ENCODE measurements at regions not wholly inside any gene's neighbourhood (a gene's known extent, or its start where the extent isn't known, plus 50 kb on each side); places are given as distances from the start of the nearest gene placed in this dataset.

DNA sequence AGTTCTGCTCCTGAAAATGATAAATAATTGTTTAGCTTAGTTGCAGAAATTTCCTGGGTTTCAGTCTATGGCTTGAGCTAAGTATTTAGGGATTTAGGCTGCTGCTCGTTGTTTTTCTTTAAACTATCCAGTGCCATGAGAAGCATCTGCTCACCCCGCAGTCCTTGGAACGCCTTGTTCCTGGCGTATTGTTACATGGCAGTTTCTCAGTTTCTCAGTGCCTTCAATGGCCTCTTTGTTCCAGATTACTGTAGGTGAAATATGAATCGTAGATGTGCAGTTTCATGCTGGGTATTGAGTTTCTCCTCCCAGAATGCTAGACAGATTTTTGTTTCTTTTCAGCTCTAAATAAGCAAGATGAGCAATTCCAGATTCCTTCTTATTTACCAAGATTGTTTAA is 269.5 kb upstream of the GBE1 start:
- TF ChIP-seq SIN3A (IDR thresholded peaks at IDR 0.05; ENCODE audit: borderline replicate concordance, insufficient read depth, low read length) (no peak), TAF1 (IDR thresholded peaks at IDR 0.05; ENCODE audit: borderline replicate concordance, insufficient read depth, low read length) (no peak), FOXP2 (optimal IDR thresholded peaks at IDR 0.05; ENCODE audit: borderline replicate concordance, extremely low read depth, extremely low read length, insufficient read depth) (no peak), POLR2AphosphoS5 (IDR thresholded peaks at IDR 0.05; ENCODE audit: low read depth, low read length) (no peak)
- TF ChIP-seq, protein P1, sequence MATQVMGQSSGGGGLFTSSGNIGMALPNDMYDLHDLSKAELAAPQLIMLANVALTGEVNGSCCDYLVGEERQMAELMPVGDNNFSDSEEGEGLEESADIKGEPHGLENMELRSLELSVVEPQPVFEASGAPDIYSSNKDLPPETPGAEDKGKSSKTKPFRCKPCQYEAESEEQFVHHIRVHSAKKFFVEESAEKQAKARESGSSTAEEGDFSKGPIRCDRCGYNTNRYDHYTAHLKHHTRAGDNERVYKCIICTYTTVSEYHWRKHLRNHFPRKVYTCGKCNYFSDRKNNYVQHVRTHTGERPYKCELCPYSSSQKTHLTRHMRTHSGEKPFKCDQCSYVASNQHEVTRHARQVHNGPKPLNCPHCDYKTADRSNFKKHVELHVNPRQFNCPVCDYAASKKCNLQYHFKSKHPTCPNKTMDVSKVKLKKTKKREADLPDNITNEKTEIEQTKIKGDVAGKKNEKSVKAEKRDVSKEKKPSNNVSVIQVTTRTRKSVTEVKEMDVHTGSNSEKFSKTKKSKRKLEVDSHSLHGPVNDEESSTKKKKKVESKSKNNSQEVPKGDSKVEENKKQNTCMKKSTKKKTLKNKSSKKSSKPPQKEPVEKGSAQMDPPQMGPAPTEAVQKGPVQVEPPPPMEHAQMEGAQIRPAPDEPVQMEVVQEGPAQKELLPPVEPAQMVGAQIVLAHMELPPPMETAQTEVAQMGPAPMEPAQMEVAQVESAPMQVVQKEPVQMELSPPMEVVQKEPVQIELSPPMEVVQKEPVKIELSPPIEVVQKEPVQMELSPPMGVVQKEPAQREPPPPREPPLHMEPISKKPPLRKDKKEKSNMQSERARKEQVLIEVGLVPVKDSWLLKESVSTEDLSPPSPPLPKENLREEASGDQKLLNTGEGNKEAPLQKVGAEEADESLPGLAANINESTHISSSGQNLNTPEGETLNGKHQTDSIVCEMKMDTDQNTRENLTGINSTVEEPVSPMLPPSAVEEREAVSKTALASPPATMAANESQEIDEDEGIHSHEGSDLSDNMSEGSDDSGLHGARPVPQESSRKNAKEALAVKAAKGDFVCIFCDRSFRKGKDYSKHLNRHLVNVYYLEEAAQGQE (IDR thresholded peaks at IDR 0.05; ENCODE audit: insufficient read depth in 1 of 2, low read depth in 2 of 2, low read length in 2 of 2), result no peak

DNA sequence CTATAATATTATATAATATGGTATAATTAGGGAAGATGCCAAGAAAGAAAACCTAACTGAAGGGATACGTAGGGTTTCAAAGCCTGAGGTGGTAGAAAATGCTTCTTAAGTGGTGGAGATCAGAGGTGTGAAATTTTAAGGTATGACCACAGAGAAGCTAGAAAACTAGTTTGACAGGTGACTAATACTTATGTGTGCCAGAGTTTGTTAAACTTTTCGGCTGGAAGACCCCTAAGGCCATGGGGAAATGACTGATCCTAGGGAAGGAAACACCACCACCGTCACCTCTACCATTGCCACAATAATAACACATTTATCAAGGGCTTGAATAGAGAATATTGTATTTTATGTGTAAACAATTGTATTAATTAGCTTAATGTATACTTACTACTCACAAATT is 261.4 kb upstream of the GBE1 start:
- TF ChIP-seq SIN3A (IDR thresholded peaks at IDR 0.05; ENCODE audit: borderline replicate concordance, insufficient read depth, low read length) (no peak), POLR2AphosphoS5 (IDR thresholded peaks at IDR 0.05; ENCODE audit: low read depth, low read length) (no peak), TAF1 (IDR thresholded peaks at IDR 0.05; ENCODE audit: borderline replicate concordance, insufficient read depth, low read length) (no peak), FOXP2 (optimal IDR thresholded peaks at IDR 0.05; ENCODE audit: borderline replicate concordance, extremely low read depth, extremely low read length, insufficient read depth) (no peak)
- TF ChIP-seq, protein P1 (IDR thresholded peaks at IDR 0.05; ENCODE audit: insufficient read depth in 1 of 2, low read depth in 2 of 2, low read length in 2 of 2), result no peak

DNA sequence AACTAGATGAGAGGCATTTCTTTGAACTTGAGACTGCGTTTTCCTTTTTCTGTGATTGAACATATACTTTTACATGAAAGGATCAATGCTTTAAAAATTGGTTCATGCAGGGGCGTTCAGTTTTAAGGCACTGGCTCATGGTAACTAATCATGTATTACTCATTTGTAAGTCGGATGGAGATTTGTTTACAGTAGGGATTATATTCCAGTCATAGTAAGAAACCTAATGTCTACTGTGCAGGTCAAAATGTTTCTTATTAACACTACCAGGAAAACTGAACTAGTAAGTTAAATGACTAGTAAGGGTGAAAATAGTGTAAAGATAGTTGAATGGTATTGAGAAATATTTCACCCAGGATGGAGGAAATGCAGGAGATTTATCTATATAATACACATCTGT is 258.8 kb upstream of the GBE1 start:
- TF ChIP-seq, protein P1 (IDR thresholded peaks at IDR 0.05; ENCODE audit: insufficient read depth in 1 of 2, low read depth in 2 of 2, low read length in 2 of 2), result no peak
- no peak for TF ChIP-seq FOXP2 (optimal IDR thresholded peaks at IDR 0.05; ENCODE audit: borderline replicate concordance, extremely low read depth, extremely low read length, insufficient read depth)
- no peak for TF ChIP-seq TAF1 (IDR thresholded peaks at IDR 0.05; ENCODE audit: borderline replicate concordance, insufficient read depth, low read length)
- no peak for TF ChIP-seq SIN3A (IDR thresholded peaks at IDR 0.05; ENCODE audit: borderline replicate concordance, insufficient read depth, low read length)
- TF ChIP-seq POLR2AphosphoS5 (IDR thresholded peaks at IDR 0.05; ENCODE audit: low read depth, low read length), result no peak

DNA sequence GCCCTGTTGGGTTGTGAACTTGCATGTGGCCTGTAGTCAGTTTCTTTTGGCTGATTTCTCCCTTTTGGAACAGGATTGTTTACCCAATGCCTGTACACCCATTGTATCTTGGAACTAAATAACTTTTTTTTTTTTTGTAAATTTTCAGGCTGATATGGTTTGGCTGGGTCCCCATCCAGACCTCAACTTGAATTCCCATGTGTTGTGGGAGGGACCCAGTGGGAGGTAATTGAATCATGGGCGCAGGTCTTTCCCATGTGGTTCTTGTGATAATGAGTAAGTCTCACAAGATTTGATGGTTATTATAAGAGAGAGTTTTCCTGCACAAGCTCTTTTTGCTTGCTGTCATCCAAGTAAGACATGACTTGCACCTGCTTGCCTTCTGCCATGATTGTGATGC is 253.8 kb upstream of the GBE1 start:
- TF ChIP-seq SIN3A (IDR thresholded peaks at IDR 0.05; ENCODE audit: borderline replicate concordance, insufficient read depth, low read length) (no peak), TAF1 (IDR thresholded peaks at IDR 0.05; ENCODE audit: borderline replicate concordance, insufficient read depth, low read length) (no peak), POLR2AphosphoS5 (IDR thresholded peaks at IDR 0.05; ENCODE audit: low read depth, low read length) (no peak), FOXP2 (optimal IDR thresholded peaks at IDR 0.05; ENCODE audit: borderline replicate concordance, extremely low read depth, extremely low read length, insufficient read depth) (no peak)
- TF ChIP-seq, protein P1 (IDR thresholded peaks at IDR 0.05; ENCODE audit: insufficient read depth in 1 of 2, low read depth in 2 of 2, low read length in 2 of 2), result no peak

DNA sequence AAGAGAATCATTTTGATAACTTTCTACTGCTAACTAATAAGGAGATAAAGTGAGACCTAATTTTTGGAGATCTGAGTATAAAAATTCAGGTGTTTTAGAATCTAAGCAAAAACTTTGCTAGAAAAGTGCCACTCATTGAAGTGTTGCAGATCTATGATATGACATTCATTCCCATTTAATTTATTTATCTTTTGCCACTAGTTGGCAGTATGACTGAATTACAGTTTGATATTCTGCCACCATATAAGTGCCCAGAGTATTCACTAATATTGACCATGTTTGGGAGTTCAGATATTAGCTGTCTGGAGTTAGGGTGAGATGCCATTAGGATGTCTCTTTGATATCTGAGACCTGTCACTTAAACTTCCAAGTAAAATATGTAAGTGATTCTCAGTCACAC is 251.3 kb upstream of the GBE1 start:
- TF ChIP-seq FOXP2 (optimal IDR thresholded peaks at IDR 0.05; ENCODE audit: borderline replicate concordance, extremely low read depth, extremely low read length, insufficient read depth) (no peak), POLR2AphosphoS5 (IDR thresholded peaks at IDR 0.05; ENCODE audit: low read depth, low read length) (no peak), TAF1 (IDR thresholded peaks at IDR 0.05; ENCODE audit: borderline replicate concordance, insufficient read depth, low read length) (no peak), SIN3A (IDR thresholded peaks at IDR 0.05; ENCODE audit: borderline replicate concordance, insufficient read depth, low read length) (no peak)
- TF ChIP-seq, protein P1 (IDR thresholded peaks at IDR 0.05; ENCODE audit: insufficient read depth in 1 of 2, low read depth in 2 of 2, low read length in 2 of 2), result no peak
